GM19467 (cell line): ENCODE measurements at regions not wholly inside any gene's neighbourhood (a gene's known extent, or its start where the extent isn't known, plus 50 kb on each side); places are given as distances from the start of the nearest gene placed in this dataset.
"Not testable (repeated sequence)": the region's sequence is repeated elsewhere in the genome, so short reads cannot be mapped to it uniquely, and the experiment has no call there.

ENCODE experiments used
- ATAC-seq: cut with Tn5 transposase; IDR thresholded peaks from one replicate; pipeline ENCODE4 v1.9.1; 2021; ENCODE audit warnings: mild to moderate bottlenecking, moderate library complexity; ENCODE audit not compliant: unreplicated experiment

DNA sequence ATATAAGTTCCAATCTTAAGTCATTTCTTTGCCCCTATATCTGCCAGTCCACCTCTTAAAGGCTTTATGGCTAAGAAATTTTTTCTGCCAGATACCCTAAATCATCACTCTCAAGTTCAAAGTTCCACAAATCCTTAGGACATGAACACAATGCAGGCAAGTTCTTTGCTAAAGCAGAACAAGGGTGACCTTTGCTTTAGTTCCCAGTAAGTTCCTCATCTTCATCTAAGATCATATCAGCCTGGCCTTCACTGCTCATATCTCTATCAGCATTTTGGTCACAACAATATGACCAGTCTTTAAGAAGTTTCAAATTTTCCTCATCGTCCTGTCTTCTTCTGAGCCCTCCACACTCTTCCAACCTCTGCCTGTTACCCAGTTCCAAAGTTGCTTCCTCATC is 402.2 kb upstream of the RUNX1 start:
- no peak for ATAC-seq

DNA sequence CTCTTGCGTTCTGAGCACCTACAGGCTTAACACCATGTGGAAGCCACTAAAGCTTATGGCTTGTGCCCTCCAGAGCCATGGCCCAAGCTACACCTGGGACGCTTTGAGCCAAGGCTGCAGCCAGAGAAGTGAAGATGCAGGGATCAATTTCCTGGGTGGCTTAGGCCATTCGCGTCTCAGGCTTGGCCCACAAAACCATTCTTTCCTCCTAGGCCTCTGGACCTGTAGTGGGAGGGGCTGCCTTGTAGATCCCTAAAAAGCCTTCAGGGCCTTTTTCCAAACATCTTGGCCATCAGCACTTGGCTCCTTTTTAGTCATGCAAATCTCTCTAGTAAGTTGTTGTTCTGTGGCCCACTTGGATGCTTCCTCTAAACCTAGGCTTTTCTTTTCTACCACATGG is 401.7 kb upstream of the RUNX1 start:
- ATAC-seq: no peak

DNA sequence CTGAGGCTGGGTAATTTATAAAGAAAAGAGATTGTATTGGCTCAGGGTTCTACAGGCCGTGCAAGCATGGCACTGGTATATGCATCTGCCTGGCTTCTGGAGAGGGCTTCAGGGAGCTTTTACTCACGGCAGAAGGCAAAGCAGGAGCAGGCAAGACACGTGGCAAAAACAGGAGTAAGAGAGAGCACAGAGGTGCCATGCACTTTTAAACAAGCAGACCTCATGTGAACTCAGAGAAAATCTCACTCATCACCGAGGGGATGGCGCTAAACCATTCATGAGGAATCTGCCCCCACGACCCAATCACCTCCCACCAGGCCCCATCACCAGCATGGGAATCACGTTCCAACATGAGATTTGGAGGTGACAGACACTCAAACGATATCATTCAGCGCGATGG is 400.7 kb upstream of the RUNX1 start:
- no peak for ATAC-seq

DNA sequence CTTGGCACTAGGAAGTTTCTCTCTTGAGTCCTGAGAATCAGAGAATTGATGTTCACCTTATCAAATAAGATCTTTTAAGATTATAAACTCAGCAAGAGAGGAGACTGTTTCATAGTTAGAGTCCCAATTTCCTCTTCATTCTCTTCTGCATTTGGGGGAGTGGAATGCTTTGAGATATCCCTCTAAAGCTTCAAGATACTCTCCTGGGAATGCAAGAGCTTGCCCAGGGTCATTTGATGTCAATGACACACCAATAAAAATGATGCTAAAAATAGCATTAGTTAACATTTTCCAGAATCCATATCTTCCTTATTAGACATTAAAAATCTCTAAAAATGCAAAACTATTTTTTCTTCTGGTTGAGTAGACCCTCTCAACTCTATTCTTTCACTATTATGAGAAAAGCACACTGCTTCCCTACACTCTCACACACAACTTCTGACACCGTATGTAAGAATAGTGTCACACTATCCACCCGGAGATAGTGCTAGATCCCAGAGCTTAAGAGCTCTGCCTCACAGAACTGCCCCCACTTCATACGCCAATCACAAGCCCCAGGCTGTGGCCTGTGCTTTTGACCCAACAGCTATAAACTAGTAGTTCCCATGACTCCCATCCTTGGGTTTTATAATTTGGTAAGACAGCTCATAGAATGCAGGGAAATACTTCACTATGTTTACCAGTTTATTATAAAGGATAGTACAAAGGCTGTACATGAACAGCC is 399.9 kb upstream of the RUNX1 start:
- ATAC-seq: no peak

DNA sequence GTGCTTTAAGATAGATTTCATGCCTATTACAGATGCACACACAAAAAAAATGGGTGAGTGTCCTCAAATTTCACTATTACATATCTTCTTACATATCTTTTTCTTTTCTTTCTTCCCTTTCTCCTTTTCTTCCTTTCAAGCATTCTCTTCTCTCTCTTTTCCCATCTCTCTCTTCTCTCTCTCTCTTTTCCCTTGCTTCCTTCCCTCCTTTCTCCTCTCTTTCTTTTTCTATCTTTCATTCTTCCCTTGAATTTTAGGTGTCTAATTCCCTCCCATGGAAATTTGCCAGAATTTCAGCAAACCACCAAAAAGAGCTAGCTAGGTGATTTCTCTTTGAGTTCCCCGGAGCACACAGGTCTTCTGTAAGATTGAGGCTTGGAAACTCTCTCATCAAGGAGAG is 395.3 kb upstream of the RUNX1 start:
- no peak for ATAC-seq

DNA sequence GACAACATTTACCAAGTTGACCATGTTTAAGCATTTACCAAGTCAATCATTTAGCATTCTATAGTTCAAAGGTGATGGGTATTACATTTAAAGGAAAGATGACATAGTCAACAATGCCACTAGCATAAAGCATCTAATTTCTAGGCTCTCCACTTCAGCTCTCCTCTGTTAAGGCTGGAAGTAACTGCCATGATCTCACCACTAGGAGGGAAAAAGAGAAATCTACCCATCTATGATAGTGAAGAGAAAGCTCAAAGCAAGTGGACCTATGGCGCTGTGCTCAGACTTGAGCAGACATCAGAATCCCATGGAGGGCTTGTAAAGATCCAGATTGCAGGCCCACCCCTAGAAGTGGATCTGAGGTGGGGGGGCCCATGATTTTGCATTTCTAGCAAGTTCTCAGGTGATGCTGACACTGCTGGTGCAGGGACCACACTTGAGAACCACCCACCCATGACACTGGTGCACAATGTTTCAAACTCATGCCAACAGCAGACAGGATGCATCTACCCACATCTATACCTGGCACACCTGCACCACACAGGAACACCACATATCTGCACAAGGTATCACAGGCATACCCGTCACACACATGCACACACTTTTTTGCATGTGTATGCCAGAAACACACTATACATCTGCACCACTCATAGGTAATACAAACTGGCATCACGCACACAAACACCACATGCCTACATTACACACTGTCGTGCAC is 392.9 kb upstream of the RUNX1 start:
- no peak for ATAC-seq

DNA sequence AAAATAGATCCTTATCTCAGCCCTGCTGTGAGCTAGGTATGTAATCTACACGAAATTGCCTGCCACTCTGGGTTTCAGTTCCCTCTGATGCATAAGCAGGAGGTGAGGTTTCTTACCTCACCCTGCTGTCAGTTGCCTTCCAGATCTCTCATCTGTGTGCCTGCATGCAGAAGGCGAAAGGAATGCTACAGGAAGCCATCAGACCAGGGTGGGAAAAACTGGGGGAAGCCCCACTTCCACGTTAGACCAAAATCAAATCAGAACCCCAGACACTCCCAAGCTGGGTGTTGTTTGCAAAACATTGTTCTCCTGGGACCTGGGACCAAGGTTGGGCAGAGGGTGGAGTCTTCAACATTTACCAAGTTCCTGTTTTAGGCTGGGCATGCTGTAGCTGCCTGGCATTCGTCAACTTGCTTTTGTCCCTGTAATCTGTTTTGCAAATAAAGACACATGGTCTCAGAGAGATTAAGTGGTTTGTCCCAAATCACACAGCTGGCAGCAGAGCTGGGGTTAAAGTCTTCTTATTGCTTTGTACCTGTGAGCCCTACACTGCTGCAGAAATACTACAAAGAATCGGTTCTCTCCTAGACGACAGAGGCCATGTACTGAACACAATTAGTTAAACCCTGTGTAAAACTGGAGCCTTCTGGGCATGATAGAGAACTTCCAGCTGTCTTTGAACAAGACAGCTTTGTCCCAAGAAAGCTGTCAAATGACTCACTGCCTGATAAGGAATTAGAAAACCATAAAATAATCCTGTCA is 389.7 kb upstream of the RUNX1 start:
- no peak for ATAC-seq

DNA sequence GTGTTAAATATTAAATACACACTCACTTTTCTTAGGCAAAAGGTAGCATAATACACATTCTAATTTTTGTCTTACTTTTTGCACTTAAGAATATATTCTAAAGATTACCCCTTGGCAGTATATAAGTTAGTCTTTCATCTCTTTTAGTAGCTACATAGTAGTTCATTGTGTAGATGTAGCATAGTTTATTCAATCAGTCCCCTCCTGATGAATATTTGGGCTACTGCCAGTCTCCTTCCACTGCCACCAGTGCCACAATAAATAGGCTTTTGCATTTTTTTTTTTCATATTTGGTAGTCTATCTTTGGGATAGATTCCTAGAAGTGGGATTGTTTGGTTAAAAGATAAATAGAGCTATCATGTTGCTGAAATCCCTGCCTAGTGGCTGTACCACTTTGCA is 388.8 kb upstream of the RUNX1 start:
- no peak for ATAC-seq

DNA sequence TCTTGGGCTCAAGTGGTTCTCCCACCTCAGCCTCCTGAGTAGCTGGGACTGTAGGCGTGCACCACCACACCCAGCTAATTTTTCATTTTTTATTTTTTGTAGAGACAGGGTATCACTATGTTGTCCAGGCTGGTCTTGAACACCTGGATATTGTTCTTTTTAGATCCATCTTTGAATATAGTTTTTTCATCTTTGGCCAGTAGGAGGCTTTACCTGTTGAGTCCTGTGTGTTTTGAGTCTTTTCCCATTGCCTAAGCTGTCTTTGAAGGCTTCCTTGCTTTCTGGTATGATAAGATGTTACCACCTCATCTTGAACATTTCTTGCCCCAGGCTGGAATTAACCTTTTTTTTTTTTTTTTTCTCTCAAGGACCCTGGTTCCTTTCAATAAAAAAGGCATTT is 387.8 kb upstream of the RUNX1 start:
- no peak for ATAC-seq

DNA sequence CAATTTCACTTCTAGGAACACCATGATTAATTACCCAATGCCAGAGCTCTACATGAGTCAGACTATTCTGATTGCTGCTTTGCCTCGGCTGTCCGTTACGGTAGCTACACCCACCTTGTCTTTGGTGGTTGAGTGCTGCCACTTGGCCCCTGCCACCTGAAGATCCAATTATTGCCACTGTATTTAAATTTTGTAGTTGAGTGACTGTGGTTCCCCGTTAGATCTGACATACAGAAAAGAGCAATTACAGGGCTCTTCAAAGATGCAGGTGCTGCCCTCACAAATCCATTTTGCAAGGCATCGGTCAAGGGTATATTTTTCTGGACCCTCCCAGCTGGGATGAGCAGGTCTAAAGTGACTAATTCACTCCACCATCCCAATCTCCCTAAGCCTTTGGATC is 383.5 kb upstream of the RUNX1 start:
- ATAC-seq: not testable (repeated sequence)

DNA sequence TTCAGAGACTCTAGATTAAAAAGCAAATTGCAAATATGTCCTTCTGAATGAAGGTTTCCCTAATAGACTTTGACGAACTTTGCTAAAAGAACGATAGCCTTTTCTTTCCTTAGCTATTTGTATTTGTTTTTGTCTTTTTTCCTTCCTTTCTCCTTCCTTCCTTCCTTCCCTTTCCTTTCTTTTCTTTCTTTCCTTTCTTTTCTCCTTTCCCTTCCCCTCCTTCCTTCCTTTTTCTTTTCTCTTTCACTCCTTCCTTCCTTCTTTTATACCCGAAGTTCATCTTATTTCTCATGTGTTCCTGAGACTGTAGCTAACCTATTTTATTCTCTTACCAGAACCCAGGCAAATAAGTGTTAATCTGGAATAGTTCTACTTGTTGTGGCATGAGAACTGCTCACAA is 381.2 kb upstream of the RUNX1 start:
- ATAC-seq: no peak

DNA sequence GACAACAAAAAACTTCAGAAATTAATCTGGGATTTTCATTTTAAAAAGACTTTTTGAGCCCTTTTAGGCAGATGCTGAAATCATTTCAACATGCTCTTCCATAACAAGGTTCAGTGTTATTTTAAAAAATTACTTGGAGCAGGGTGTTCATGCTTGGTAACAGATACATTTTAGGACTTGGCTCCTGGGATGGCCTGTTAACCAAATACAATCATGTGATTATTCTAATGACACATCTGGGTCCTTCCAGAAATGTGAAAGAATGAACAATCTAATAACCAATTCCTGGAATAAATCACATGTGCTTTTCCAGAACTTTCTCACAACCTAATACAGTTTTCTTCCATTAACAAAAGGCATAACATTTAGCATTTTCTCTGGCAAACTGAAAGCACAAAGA is 379.8 kb upstream of the RUNX1 start:
- no peak for ATAC-seq

DNA sequence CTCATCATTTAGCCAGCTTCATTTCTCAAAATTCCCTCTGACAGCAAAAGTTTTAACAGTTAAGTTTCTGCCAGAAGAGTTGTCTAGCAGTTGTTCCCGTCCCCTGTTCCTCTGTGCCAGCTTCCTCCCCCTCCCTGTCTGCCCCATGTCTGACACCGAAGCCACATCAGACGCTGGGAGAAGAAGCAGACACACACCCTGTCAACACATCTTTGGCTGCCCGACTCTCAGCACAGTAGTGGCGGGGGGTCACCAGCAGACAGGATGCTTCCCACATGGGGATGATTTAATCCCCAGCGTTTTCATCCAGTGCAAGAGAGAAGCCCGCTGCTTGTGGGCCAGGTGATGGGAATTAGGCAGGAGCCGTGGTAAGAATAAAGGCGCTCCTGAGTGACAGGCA is 379.4 kb upstream of the RUNX1 start:
- ATAC-seq: no peak

DNA sequence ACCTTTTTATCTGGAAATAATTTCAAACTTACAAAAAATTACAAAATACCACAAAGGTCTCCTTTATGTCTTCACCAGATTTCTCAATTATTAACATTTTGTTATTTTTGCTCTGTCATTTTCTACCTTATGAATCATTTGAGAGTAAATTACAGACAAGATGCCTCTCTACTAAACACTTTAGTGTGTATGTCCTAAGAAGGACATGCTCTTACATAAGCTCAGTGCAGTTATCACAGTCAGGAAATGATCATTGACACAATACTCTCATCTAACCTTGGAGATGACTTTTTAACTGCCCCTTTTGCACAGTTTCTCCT is 378.9 kb upstream of the RUNX1 start:
- ATAC-seq: no peak

DNA sequence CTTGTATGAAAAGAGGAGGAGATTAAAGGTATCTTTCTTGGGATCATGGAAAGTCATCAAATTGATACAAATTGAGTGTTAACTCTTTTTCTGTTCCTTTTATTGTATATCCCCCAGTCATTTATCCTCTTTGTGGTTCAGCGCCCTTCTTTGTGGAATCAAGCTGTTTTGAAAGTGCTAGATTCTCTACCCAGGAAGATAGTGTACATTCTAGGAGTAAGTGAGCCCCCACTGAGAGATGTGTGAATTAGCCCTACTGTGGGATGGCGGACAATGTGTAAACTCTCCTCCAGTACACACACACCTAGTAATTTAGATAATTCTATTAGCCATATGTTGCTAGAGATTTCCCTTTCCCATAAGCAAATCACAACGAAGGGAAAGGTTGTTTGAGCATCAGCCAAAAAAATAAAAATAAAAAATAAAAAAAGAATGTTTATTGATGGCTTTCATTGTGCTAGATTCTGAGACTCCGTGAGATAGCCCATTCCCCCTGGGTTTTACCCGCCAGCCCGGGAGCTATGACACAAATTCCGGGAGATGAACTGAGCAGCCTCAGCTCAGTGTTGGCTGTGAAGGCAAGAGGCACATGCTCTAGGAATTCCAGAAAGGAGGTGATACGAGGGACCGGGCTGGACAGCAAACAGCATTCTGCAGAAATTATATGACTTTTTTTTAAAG is 378.4 kb upstream of the RUNX1 start:
- no peak for ATAC-seq

DNA sequence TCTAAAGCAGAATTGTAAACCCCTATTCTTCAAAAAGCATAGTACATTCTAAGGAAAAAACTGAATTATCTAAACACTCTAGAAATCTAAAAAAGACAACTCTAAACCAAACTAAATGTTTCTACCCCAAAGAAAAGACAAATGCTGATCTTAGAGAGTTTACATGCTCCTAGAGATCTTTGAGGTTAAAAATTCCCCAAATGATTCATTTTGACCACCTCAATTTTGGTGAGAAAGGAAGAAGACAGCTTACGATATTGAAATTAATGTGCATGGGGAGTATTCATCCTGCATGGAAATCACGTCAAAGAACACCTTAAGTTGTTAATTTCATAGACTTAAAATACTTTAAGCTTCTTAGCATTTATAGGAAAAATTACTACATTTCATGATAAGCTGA is 377.8 kb upstream of the RUNX1 start:
- ATAC-seq: no peak

DNA sequence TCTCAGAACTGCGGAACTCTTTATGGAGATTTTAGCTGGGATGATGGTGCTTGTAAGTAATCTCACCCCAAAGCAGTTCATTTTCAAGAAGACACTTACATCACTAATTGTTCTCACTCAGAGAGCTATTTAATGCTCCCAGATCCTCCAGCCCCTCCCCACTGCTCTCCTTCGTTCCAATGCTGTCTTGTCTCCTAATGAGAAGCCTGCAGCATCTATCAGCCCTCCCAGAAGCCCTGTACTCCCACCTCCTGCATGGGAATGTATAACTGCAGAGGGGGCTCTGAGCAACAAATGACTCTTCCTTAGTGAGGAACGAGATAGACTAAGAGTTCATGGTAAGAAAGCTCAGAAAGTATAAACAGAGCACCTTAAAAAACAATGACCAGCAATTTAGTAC is 377.4 kb upstream of the RUNX1 start:
- ATAC-seq: no peak

DNA sequence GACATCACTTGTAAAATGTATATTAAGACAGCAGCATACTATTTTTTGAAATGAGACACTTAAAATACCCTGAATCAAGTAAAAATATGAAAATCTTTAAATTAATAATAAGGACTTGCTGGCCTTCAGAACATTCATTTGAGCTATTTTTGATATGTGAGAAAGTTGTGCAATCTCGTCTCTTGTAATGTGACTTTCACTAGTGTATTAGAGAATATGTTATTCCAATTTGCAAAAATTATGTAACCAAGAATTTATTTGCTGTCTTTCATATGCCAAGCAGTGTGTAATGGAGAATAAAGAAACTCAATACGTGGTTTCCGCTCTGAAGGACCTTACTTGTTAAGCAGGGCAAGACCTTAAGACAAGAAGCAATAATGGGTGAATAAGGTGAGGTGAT is 375.0 kb upstream of the RUNX1 start:
- no peak for ATAC-seq

DNA sequence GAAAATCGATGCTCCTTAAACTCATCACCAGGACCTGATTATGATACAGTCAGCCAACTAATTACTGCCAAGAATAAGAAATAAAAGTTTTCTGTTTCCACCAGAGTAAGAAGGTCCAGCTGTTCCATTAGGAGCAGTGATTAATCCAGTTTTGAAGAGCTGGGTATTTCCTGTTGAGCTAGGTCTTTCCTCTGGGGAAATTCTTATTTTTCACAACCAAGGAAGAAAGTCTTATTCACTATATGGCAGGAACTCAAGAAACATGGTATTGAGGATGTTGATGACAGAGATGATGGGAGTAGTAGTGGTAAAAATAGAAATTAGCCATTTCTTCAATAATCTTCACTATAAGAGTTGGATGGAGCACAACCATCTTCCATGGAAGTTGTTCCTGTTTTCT is 374.6 kb upstream of the RUNX1 start:
- ATAC-seq: no peak

DNA sequence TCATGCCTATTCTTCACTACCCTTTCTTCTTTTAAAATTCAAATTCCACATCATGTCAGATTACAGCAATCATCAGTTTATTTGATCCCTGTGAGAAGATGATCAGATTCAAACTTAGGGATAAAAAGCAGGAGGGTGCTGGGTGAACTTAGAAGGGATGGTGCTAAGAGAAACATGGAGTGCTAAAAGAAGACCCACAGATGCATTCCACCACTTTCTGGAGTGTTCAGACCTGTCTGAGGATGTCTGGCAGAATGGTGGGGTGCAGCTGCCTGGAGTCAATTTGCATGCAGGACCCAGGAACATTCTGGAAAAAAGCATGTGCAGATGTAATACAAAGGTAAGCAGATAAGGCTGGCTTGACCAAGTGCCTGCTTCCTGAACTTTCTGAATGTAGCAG is 372.9 kb upstream of the RUNX1 start:
- no peak for ATAC-seq

DNA sequence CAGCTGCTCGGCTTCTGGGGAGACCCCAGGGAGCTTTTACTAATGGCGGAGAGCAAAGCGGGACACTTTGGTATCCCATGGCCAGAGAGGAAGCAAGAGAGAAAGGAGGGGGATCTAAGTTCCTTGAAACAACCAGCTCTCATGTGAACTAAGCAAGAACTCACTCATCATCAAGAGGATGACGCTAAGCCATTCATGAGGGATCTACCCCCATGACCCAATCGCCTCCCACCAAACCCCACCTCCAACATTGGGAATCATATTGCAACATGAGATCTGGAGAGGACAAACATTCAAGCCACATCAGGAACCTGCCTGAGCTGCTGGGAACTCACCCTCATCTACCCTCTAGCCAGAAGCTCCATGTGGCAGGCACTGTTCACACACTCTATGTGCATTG is 372.1 kb upstream of the RUNX1 start:
- ATAC-seq: no peak

DNA sequence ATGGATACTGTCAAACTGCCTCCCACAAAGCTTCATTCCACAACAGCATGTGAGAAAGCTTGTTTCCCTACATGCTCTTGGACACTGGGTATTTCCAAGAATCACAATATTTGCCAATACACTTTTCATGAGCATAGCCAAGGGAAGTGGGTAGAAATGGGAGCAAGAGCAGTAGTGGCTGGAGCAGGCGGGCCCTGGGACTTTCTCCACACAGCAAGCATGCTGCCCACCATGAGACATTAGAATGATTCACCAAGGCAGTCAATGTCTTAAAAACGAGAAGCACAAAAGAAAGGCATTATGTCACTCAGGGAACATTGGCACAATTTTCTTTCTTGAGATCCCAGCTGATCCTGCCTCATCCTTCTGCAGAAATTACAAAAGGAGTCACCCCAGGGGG is 371.6 kb upstream of the RUNX1 start:
- no peak for ATAC-seq
